GM23338 (cell line): ENCODE measurements at regions not wholly inside any gene's neighbourhood (a gene's known extent, or its start where the extent isn't known, plus 50 kb on each side); places are given as distances from the start of the nearest gene placed in this dataset.

Source experiments
- CREB1 ChIP-seq: fragments of 250-450 bp; sonication (Bioruptor Pico); IDR thresholded peaks from 2 replicates; pipeline ENCODE4 v1.5.0; 2020; ENCODE audit warnings: low read depth, mild to moderate bottlenecking, moderate library complexity
- CTCF ChIP-seq, 2 experiments: fragments of 200-600 bp in 1 of 2; sonication (generic) in 1 of 2; conservative IDR thresholded peaks; 2 replicates each; pipeline versions ENCODE4 v1.5.1 to v1.6.1; 2016 to 2017; ENCODE audit warnings: antibody characterized with exemption in 2 of 2, low read depth in 2 of 2, mild to moderate bottlenecking in 2 of 2, moderate library complexity in 1 of 2
- ETS1 ChIP-seq: IDR thresholded peaks from 2 replicates; pipeline ENCODE4 v1.6.1; 2016; ENCODE audit warnings: antibody characterized with exemption
- EZH2 ChIP-seq: fragments of 200-600 bp; sonication (generic); IDR thresholded peaks from one replicate; pipeline ENCODE4 v1.8.0; 2017; ENCODE audit warnings: antibody characterized with exemption, mild to moderate bottlenecking, low read depth; ENCODE audit not compliant: unreplicated experiment
- EZH2phosphoT487 ChIP-seq: fragments of 200-600 bp; sonication (generic); IDR thresholded peaks from one replicate; pipeline ENCODE4 v1.8.1; 2018; ENCODE audit warnings: antibody characterized with exemption; ENCODE audit not compliant: unreplicated experiment
- JUNB ChIP-seq: IDR thresholded peaks from one replicate; pipeline ENCODE4 v1.6.1; 2016; ENCODE audit warnings: antibody characterized with exemption; ENCODE audit not compliant: unreplicated experiment
- NANOG ChIP-seq: IDR thresholded peaks from 2 replicates; pipeline ENCODE4 v1.6.1; 2016; ENCODE audit warnings: antibody characterized with exemption, borderline replicate concordance
- POLR2AphosphoS5 ChIP-seq: IDR thresholded peaks from 2 replicates; pipeline ENCODE4 v1.6.1; 2016; ENCODE audit warnings: antibody characterized with exemption, low read depth
- REST ChIP-seq: IDR thresholded peaks from one replicate; pipeline ENCODE4 v1.6.1; 2018; ENCODE audit warnings: antibody characterized with exemption; ENCODE audit not compliant: unreplicated experiment
- STAT1 ChIP-seq: IDR thresholded peaks from one replicate; pipeline ENCODE4 v1.6.1; 2016; ENCODE audit warnings: antibody characterized with exemption; ENCODE audit not compliant: unreplicated experiment

GRCh38 chr2:199085261-199085660 is 372.5 kb downstream of the SATB2 start:
- TF ChIP-seq EZH2phosphoT487: no peak
- no peak for TF ChIP-seq CTCF (conservative IDR thresholded peaks at IDR 0.05; ENCODE audit: low read depth in 2 of 2)
- TF ChIP-seq STAT1: no peak
- TF ChIP-seq REST: no peak
- no peak for TF ChIP-seq POLR2AphosphoS5
- no peak for TF ChIP-seq JUNB
- no peak for TF ChIP-seq CREB1
- TF ChIP-seq EZH2: no peak
- no peak for TF ChIP-seq ETS1
- TF ChIP-seq NANOG: no peak
